Nephron progenitor cell (in vitro differentiated cells): ENCODE measurements at regions not wholly inside any gene's neighbourhood (a gene's known extent, or its start where the extent isn't known, plus 50 kb on each side); places are given as distances from the start of the nearest gene placed in this dataset.

ENCODE experiments used
- DNase-seq: peaks from one replicate; pipeline ENCODE4 v3.0.0; 2021
- H3K27ac Mint-ChIP-seq: 2 replicates; pipeline ENCODE4 v1.8.0; 2021; ENCODE audit warnings: mild to moderate bottlenecking, moderate library complexity, mixed read lengths
- H3K27me3 Mint-ChIP-seq: 2 replicates; pipeline ENCODE4 v1.8.0; 2021; ENCODE audit warnings: mild to moderate bottlenecking, low read depth, mixed read lengths; ENCODE audit not compliant: poor library complexity
- H3K36me3 Mint-ChIP-seq: 2 replicates; pipeline ENCODE4 v1.8.0; 2021; ENCODE audit warnings: low read depth, mixed read lengths
- H3K4me1 Mint-ChIP-seq: 2 replicates; pipeline ENCODE4 v1.8.0; 2021; ENCODE audit warnings: mixed read lengths
- H3K4me3 Mint-ChIP-seq: 2 replicates; pipeline ENCODE4 v1.8.0; 2021; ENCODE audit warnings: mild to moderate bottlenecking, moderate library complexity, mixed read lengths
- H3K9me3 Mint-ChIP-seq: 2 replicates; pipeline ENCODE4 v1.8.0; 2021; ENCODE audit warnings: mild to moderate bottlenecking, moderate library complexity, mixed read lengths
- TF ChIP-seq, protein P1 (sequence below): fragments of 200-600 bp; sonication (generic); IDR thresholded peaks from 2 replicates; pipeline ENCODE4 v1.5.0; 2021; ENCODE audit warnings: antibody characterized with exemption

- TF ChIP-seq, protein P1, sequence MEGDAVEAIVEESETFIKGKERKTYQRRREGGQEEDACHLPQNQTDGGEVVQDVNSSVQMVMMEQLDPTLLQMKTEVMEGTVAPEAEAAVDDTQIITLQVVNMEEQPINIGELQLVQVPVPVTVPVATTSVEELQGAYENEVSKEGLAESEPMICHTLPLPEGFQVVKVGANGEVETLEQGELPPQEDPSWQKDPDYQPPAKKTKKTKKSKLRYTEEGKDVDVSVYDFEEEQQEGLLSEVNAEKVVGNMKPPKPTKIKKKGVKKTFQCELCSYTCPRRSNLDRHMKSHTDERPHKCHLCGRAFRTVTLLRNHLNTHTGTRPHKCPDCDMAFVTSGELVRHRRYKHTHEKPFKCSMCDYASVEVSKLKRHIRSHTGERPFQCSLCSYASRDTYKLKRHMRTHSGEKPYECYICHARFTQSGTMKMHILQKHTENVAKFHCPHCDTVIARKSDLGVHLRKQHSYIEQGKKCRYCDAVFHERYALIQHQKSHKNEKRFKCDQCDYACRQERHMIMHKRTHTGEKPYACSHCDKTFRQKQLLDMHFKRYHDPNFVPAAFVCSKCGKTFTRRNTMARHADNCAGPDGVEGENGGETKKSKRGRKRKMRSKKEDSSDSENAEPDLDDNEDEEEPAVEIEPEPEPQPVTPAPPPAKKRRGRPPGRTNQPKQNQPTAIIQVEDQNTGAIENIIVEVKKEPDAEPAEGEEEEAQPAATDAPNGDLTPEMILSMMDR = no peak
- Mint-ChIP-seq H3K27me3 (peaks cover 5% of the 10 kb centered on the region), H3K27ac (no peak overlapping the region), H3K4me1 (no peaks in the 10 kb centered on the region), H3K36me3 (no peaks in the 10 kb centered on the region), H3K9me3 (no peaks in the 10 kb centered on the region), H3K4me3 (no peak overlapping the region)
- DNase-seq = no peak
Observed at GRCh38 chr6:97557355-97557754, 274.3 kb upstream of the MMS22L start.

GRCh38 chr6:97563529-97563928, 280.5 kb upstream of the MMS22L start:
- Mint-ChIP-seq H3K27me3 (peaks cover 5% of the 10 kb centered on the region), H3K9me3 (no peaks in the 10 kb centered on the region), H3K4me3 (no peak overlapping the region), H3K36me3 (no peaks in the 10 kb centered on the region), H3K4me1 (no peaks in the 10 kb centered on the region), H3K27ac (no peak overlapping the region)
- TF ChIP-seq, protein P1 = no peak
- DNase-seq = no peak

- Mint-ChIP-seq H3K27me3 (no peaks in the 10 kb centered on the region), H3K9me3 (no peaks in the 10 kb centered on the region), H3K27ac (no peak overlapping the region), H3K36me3 (no peaks in the 10 kb centered on the region), H3K4me3 (no peak overlapping the region), H3K4me1 (no peaks in the 10 kb centered on the region)
- TF ChIP-seq, protein P1 = no peak
- no peak for DNase-seq
Observed at GRCh38 chr6:97572943-97573342, 289.9 kb upstream of the MMS22L start.

- Mint-ChIP-seq H3K27ac (no peak overlapping the region), H3K4me3 (no peak overlapping the region), H3K36me3 (no peaks in the 10 kb centered on the region), H3K9me3 (peaks cover under 1% of the 10 kb centered on the region), H3K27me3 (no peaks in the 10 kb centered on the region), H3K4me1 (no peaks in the 10 kb centered on the region)
- TF ChIP-seq, protein P1 = peak; percentile 5
- DNase-seq = no peak
Observed at GRCh38 chr6:97586344-97586743, 303.3 kb upstream of the MMS22L start.

- no peak for DNase-seq
- H3K36me3 Mint-ChIP-seq = no peaks in the 10 kb centered on the region
- H3K27ac Mint-ChIP-seq = no peak overlapping the region
- TF ChIP-seq, protein P1 = no peak
- H3K27me3 Mint-ChIP-seq = peaks cover 7% of the 10 kb centered on the region
- peaks cover 12% of the 10 kb centered on the region for H3K9me3 Mint-ChIP-seq
- H3K4me3 Mint-ChIP-seq = no peak overlapping the region
- H3K4me1 Mint-ChIP-seq = peaks cover 15% of the 10 kb centered on the region
Observed at GRCh38 chr6:97591955-97592354, 308.9 kb upstream of the MMS22L start.

- no peak overlapping the region for H3K4me3 Mint-ChIP-seq
- DNase-seq = no peak
- H3K9me3 Mint-ChIP-seq = peaks cover 12% of the 10 kb centered on the region
- H3K27me3 Mint-ChIP-seq = peaks cover 7% of the 10 kb centered on the region
- H3K4me1 Mint-ChIP-seq = peaks cover 15% of the 10 kb centered on the region
- TF ChIP-seq, protein P1 = no peak
- H3K36me3 Mint-ChIP-seq = no peaks in the 10 kb centered on the region
- H3K27ac Mint-ChIP-seq = peak overlapping the region; percentile 86
Observed at GRCh38 chr6:97594844-97595243, 311.8 kb upstream of the MMS22L start.
